ENCODE measurements at regions not wholly inside any gene's neighbourhood (a gene's known extent, or its start where the extent isn't known, plus 50 kb on each side); places are given as distances from the start of the nearest gene placed in this dataset.
"Not testable (repeated sequence)": the region's sequence is repeated elsewhere in the genome, so short reads cannot be mapped to it uniquely, and the experiment has no call there.

DNA sequence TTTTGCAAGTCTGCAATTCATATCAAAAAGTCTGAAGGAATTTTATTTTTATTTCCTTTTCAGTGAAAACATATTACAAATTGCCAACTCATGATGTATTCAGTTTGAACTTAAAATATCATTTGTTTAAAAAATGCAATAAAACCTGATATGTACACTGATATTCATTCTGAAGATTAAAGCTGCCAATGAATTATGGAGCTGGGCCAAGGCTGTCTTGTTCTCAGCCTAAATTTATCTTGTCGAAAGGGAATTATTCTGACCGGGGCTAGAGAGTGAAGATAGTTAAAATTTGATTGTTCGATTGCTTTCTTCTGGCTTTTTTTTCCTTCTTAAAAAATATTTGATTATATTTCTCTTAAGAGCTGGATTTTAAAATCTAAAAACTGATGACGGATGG, 54.0 kb upstream of the RBFOX1 start:
- DNase-seq, result no peak

DNA sequence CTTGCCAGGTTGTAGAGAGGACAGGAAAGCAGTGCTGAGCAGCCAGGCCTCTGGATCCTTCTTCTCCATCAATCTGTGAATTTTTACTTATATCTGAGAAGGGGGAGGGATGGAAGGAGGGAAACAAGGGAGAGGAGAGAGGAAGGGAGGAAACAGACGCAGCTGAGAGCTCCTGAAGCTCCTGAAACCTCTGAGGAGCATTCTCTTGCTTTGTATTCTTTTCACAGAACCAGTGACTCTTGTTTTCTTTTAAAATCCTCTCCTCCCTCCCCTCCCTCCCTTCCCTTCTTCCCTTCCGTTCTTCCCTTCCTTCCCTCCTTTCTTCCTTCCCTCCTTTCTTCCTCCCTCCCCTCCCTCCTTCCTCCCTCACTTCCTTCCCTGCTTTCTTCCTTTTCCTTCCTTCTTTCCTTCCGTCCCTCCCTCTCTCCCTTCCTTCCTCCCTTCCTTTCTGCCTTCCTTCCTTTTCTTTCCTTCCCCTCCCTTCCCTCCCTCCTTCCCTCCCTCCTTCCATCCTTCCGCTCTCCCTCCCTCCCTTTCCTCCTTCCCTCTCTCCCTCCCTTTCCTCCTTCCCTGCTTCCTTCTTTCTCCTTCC, 60.0 kb upstream of the RBFOX1 start:
- DNase-seq, result no peak

DNA sequence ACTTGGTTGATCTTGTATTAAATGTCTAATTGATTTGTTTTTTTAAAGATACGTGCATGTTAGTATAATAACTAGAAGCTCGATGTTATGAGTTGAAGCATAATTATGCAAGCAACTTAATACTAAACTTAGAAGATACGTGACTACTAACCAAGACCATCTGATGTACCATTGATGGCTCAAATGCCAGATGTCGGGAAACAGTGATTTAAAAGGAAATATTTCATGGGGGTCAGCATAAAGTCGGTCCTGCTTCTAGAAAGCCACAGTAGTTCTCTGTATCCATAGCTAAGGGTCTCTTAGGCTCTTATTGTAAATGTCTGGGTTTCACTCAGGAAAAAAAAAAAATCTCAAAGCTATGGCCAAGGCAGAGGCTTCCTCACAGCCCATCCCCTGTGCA, 61.2 kb upstream of the RBFOX1 start:
- no peak for DNase-seq

DNA sequence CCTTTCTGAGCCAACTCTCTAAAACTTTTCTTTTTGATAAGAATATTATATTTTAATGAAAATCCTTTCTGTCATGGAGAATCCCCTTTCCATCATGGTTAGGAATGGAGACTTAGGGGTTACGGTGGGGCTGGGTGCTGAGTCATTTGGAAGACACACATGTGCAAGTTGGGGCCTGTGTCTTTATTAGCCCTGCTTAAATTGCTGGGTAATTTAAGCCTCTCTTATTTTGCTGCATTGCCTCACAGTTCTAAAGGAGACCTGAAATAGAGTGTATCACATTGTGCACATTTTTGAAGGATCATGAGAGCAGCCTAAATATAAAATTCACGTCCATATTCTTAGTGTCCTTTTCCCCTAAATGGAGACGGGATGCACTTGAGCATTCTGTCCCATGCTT, 61.8 kb upstream of the RBFOX1 start:
- DNase-seq, result no peak

DNA sequence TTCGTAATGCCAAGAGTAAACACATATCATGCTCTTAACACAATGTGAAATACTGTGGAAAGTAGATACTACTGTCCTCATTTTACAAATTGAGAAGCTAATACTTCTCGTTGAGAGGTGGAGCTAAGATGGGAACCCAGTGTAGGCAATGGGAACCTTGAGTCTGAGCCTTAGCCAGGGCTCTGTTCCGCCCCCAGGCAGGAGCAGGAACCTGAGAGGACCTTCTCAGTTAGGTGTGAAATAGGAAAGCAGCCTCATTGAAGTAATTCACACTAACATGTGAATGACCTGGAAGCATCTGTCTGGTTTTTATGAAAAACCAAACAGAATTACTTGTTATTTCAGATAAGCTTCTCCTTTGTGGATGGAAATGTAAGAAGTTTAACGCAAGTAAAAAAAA, 62.6 kb upstream of the RBFOX1 start:
- DNase-seq, result no peak

DNA sequence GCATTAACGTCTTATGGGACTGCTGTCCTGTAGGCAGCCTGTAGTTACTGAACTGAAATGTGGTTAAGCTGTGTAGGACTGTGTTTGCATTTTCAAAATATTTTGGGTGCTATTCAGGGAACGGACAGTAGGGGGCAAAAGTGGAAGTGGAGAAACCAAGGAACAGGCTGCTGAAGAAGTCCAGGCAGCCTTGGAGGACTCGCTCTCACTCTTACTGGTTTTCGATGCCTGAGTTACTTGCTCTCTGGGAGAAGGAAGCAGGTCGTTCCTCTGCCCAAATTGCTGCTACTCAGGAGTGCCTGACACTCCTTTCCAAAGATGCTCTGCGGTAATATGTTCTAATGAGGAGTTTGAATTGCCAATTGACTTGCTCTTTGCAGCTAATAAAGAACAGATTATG, 64.5 kb upstream of the RBFOX1 start:
- DNase-seq, result no peak

DNA sequence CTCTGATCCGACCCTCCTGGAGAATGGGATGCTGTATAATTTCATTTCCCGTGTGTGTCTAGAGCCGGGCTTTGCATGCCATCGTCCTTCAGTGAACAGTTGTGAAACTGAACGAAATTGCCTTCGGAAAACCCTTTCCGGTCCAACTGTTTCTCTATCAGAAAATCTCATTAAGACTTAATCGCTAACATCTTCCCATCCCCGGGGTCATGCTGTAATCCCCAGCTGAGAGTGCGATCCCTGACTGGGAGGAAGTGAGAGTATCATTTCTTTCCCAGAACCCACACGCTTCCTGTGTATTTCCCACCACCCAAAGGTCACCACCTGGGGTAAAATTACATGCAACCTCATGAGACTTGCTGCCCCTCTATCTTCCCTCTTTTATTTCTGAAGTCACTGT, 75.6 kb upstream of the RBFOX1 start:
- no peak for DNase-seq

DNA sequence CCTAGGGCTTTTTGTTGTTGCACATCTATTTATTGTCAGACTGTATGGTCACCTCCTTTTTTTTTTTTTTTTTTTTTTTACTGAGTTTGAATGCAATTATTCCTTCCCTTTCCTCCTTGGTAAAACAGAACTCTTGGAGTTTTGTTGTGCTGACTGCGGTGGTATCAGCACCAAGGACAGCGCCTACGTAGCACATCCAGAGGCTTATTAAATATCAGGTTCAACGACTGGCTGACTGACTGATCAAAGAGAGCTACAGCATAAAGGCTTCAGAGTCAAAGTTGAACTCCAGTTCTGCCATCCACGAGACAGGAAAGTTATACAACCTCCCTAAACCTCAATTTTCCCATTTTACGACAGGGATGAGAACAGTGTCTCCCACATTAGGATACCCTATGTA, 86.1 kb upstream of the RBFOX1 start:
- no peak for DNase-seq

DNA sequence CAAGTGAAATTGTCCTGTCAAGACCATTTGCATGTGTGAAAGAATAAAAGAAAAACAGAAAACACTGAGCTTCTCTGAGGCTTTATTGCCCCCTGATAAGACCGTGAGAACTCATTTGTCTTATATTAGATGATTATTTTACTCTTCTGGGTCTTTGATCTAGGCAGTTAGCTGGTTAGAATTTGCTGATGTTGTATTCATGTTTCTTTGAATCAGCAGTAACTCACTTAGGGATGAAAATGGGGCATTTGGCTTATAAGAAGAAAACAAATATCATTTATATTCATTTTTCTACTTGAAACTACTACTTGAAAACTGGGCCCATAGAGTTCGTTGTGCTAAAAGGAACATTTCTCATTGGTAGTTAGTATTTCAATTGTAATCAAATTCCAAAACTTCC, 93.1 kb upstream of the RBFOX1 start:
- DNase-seq, result no peak

DNA sequence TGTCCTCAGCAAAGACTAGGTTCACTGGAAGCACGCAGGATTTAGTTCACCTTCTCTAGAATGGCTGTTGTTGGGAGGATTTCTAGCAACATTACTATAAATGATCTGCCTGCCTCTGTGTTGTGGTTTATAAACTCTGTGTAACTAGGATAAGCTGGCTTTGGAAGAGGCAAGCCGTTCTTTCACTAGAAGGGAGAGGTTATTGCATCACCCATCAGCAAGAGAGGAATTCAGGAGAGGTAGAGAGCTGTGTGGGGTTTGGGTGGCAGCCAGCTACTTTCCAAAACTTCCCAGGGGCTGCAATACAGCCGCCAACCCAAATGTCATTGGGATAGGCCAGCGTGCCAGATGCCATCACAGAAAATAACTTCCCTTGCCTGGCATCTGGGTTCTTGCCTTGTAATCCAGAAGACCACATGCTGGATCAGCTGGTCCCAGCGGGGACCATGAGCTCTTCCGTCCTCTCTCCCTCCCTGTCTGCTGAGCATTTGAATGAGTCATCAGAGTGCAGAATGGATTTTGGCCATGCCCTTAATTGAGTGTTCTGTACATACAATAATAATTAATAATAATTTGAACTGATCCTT, 95.7 kb upstream of the RBFOX1 start:
- DNase-seq, result no peak

DNA sequence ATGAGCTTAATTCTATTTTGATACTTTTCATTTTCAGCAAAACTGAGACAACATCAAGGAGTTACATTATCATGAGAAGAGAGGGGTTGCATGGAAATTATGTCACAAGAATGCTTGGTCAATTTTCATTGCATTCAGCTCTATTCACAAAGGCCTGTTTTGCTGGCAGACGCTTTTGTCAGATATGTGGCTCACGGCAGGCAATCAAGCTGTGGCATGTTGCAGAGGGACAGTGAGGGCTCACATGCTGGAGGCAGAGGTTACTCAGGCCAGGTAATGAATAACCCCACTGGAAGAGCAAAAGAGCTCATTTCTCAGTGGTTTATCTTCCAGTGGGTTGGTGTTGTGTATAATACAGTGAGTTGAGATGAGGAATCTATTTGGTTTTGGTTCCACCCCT, 98.7 kb upstream of the RBFOX1 start:
- DNase-seq, result no peak

DNA sequence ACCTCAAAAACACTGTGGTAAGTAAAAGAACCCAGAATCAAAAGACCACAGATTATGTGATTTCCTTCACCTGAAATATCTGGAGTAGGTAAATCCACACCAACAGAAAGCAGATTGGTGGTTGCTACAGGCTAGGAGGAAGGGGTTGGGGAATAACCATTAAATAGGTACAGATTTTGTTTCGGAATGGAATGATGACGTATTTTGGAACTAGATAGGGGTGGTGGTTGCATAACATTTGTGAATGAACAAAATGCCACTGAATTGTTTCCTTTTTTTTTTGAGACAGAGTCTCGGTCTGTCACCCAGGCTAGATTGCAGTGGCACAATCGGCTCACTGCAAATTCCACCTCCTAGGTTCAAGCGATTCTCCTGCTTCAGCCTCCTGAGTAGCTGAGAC, 100.9 kb upstream of the RBFOX1 start:
- no peak for DNase-seq

DNA sequence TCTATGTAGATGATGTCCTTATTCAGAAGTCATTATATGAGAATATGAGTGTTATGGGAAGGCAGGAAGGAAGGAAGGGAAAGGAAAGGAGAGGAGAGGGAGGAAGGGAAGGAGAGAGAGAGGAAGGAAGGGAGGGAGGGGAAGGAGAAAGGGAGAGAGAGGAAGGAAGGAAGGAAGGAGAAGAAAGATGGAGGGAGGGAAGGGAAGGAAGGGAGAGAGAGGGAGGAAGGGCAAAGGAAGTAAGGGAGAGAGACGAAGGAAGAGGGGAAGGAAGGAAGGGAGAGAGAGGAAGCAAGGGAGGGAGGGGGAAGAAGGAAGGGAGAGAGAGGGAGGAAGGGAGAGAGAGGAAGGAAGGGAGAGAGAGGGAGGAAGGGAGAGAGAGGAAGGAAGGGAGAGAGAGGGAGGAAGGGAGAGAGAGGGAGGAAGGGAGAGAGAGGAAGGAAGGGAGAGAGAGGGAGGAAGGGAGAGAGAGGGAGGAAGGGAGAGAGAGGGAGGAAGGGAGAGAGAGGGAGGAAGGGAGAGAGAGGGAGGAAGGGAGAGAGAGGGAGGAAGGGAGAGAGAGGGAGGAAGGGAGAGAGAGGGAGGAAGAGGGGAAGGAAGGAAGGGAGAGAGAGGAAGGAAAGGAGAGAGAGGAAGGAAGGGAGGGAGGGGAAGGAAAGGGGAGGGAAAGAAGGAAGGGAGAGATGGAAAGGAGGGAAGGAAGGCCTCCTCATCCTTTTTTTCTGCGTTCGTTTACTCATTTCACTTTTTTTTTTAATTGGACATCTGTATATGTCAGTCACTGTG, 103.0 kb upstream of the RBFOX1 start:
- not testable (repeated sequence) for DNase-seq

DNA sequence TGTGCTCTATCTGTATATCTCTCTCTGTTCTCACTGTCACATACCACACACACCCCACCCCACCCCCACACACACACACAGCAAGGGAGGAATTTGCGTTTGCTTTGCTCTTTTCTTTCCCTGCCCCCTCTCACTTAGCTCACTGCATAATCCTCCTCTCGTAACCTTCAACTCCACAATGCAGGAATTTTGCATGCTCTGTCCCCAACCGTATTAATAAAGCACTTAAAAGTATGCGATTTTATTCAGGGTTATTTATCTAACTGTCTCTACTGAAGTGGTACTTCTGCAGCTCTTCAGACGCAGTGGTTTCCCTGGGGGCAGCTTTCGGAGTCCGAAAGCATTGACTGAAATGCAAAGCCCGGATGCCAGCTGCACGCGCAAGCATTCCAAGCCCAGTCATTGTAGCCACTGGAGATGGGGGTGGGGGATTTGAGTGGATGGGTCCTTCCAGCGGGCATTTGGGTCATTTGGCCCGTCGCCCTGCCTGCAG, 105.4 kb upstream of the RBFOX1 start:
- DNase-seq, result no peak

DNA sequence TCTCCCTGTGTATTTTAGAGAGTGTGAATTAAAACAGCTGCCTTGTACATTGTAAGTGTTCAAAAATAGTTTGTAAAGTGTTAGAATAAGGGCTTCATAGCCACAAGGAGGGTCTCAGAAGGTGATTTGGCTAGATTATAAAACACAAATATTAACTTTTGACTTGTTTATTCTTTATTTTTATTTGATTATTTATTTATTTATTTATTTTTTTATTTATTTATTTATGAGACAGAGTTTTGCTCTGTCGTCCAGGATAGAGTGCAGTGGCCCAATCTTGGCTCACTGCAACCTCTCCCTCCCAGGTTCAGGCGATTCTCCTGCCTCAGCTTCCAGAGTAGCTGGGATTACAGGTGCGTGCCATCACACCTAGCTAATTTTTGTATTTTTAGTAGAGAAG, 111.5 kb upstream of the RBFOX1 start:
- DNase-seq, result no peak

DNA sequence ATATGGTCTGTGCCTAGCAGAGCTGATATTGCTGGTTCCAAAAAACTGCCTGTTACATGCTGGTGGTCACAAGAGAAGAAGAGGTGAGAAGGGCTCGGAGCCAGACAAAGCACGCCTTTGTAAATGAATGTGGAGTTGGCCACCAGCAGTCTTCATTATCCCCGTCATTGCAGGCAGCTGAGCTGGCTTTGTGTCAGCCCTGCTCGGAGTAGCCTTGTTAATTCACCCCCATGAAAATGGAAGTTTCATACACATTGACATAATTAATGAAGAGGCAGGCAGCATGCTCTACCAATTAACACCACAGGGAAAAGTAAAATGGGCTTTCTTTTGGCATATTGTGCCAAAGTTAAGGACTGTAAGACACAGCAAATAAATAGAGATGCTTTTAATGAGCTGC, 113.7 kb upstream of the RBFOX1 start:
- DNase-seq, result no peak

DNA sequence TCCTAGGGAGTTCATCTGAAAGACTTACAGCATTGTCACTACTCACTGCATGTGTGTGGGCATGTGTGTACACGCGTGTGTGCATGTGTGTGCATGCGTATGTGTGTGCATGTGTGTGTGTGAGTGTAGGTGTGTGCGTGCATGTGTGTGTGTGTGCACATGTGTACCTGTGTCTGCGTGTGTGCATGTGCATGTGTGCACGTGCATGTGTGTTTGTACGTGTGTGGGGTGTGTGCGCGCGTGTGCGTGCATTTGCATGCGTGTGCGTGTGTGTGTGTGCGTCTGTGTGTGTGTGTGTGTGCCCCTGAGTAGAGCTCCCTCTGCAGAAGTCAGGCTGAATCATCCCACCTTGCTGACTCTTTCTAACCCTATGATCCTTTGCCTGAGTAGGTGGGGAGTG, 114.8 kb upstream of the RBFOX1 start:
- DNase-seq, result no peak

DNA sequence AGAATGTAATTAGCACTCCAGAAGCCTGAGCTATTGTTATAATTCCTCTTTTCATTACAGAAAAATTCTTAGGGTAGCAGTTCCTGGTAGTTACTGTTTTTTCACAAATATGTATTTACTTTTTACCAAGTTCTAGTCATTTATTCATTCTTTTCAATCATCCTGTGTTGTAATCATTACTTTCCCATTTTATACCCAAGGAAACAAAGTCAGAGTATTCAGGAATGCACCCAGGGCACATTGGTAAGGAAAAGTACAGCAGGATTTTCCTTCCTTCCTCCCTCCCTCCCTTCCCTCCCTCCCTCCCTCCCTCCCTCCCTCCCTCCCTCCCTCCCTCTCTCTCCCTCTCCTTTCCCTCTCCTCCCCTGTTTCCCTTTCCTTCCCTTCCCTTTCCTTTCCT, 115.9 kb upstream of the RBFOX1 start:
- DNase-seq, result no peak

DNA sequence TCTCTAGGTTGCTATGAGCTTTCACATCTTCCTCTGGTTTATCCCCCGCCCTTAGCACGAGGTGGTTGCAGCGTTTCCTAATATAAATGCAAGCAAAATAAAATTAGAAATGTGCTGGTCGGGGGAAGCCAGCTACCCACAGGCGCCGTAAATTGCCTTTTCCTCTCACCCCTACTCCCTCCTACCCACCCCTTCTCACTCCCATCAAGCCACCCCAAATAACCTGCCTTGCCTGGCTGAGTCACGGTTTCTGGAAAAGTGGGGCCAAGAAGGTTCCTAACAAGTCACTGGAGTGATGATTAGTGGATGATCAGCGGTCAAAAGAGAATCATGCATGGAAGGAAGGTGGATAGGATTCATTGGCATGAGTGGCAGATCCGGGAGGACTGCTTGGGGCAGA, 120.9 kb upstream of the RBFOX1 start:
- no peak for DNase-seq

DNA sequence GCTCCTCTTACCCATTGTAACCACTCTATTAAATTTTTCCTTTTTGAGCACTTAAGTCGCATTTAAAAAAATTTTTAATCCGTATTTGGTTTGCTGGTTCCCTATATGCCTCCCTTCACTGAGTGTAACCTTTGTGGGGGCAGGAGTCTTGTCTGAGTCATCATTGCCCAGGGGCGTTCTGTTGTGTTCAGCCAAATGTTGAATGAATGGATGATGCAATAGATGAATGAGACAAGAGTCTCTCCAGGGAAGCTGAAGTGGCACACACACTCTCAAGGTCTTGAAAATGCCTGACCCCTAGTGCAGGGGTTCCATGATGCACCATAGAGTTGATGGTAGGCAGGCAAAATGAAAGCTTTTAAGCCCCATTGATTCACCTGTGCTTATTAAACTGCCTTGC, 123.0 kb upstream of the RBFOX1 start:
- no peak for DNase-seq

DNA sequence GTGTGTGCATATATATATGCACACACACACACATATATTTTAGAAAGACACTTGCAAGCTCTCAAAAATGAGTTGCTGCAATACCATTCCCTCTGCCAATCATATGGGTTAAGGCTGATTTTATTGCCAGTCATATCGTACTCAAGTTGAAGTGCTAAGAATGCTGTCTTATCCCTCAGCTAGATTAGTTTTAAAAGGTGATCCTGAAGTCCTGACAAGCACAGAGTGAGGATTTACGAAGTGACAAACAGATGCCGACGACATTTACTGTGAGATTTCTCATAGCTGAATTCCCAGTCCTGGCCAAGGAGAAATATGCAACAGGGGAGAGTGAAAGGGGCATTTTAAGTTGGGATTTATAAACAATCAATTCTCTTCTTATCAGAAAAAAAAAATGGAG, 126.2 kb upstream of the RBFOX1 start:
- DNase-seq, result no peak

DNA sequence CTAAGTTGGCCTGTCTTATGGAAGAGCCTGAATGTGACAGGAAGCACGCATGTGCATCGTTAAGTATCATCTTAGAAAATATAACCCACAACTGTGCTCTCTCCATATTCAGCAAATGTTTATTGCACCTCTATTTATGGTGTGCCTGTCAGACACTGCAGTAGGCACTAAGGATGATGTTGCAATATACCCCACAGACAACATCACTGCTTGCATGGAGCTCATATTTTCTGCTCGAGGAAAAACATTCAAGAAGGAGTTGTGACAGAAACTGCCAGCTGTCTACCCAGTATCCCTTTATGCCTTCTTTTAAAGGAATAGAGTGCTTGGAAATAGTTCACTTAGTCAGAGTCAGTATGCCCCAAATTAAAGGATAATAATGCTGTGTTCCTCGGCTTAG, 132.3 kb upstream of the RBFOX1 start:
- DNase-seq, result no peak

DNA sequence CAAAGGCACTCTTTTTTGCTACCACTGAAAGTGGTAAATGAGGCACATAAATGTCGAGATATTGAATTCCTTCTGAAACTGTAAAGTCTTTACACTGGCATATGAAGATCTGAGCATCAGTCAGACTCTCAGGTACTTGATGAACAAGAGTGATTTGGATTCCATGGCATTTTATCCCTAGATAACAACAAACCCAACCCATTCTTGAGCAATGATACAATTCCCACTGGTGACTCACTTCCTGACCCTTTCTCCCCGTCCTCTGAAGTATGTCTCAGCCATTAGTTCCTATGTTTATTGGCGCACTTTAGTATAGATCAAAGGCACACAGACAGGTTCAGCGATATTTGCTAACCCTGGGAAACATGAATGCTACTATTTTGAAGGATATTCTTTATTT, 147.0 kb upstream of the RBFOX1 start:
- DNase-seq, result no peak

DNA sequence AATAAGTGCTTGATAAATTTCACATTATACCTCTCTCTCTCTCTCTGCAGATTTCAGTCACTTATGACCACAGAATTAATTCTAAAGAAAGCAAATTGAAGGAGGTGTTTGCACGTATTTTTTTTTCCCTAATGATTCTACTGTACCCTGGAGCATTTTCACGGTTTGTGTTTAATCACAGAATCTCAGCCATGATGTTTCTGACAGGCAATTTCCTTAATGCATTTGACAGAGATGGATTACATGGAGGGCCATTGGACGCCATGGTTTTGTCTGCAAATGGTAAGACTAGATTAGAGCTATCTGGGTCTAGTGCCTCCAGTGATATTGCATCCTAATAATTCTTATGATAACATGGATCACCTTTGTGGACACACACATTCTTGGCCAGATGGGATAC, 147.5 kb upstream of the RBFOX1 start:
- DNase-seq, result no peak

DNA sequence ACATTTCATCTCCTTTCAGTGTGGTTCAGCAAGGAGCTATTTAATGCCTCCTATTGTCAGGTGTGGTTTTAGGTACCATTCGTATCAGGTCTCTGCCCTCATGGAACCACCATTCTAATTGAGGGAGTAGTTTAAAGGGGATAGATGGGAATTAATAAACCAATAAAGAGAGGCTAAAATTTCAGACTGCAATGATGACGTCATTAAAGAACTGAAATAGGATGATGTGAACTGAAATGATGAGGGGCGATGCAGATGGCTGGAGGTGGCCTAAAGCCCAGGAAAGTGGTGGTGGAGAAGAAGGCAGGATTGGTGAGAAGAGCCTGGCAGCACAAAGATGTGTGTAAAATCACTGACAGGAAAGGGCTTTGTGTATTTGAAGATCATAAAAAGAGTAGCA, 148.9 kb upstream of the RBFOX1 start:
- no peak for DNase-seq

All from stimulated activated CD4-positive, alpha-beta T cell treated with anti-CD3 and anti-CD28 coated beads, Interleukin-4, amount 100 ng/mL, for 24 hours (primary cell).